GM12878 (cell line): ENCODE measurements at regions not wholly inside any gene's neighbourhood (a gene's known extent, or its start where the extent isn't known, plus 50 kb on each side); places are given as distances from the start of the nearest gene placed in this dataset.

Source experiments
- ATAC-seq: fragments of 200-7000 bp; cut with Tn5 transposase; 3 replicates; pipeline ENCODE4 v1.9.1; 2020; ENCODE audit warnings: mild to moderate bottlenecking, moderate library complexity
- BruUV-seq: library from RNA; stranded (reverse); fragments of 400-500 nt; replicated peaks from 2 replicates; lab custom pipeline; 2021; lab: Mats Ljungman, UMichigan
- CTCF ChIA-PET: fragments of 300-600 bp; sonication (Branson Sonifier 250); formaldehyde crosslinking; extraction: SDS; loops from one replicate; lab custom pipeline; 2021; ENCODE audit warnings: inconsistent platforms; lab: Yijun Ruan, JAX
- POLR2A ChIA-PET: fragments of 350-600 bp; formaldehyde crosslinking; extraction: SDS; loops from one replicate; lab custom pipeline; 2021; ENCODE audit warnings: inconsistent platforms; lab: Charles Lee
- RAD21 ChIA-PET: fragments of 300-600 bp; sonication (Branson Sonifier 250); formaldehyde crosslinking; loops from one replicate; lab custom pipeline; 2023; ENCODE audit warnings: antibody characterized with exemption; ENCODE audit not compliant: unreplicated experiment; lab: Charles Lee
- SMC1A ChIA-PET: fragments of 300-600 bp; sonication (Branson Sonifier 250); formaldehyde crosslinking; loops from one replicate; lab custom pipeline; 2023; ENCODE audit not compliant: unreplicated experiment, uncharacterized antibody; lab: Charles Lee
- DNase-seq: peaks from one replicate; pipeline ENCODE4 v3.0.0-alpha.2; 2011; ENCODE audit warnings: low read depth, low spot score
- FAIRE-seq: peaks from 3 replicates; lab custom pipeline; 2011; peaks lifted over from hg19 to GRCh38; lab: Jason Lieb, UNC
- H2AFZ ChIP-seq: 2 replicates; pipeline ENCODE4 v1.6.0; 2011; ENCODE audit warnings: low read depth, low read length, control low read depth; ENCODE audit not compliant: control insufficient read depth
- H3K27ac ChIP-seq: 2 replicates; pipeline ENCODE4 v1.5.1; 2011; ENCODE audit warnings: control low read depth; ENCODE audit not compliant: control insufficient read depth, insufficient read depth
- H3K27me3 ChIP-seq, 2 experiments: replicated peaks in 1 of 2; 2 replicates each; pipeline versions ENCODE4 v1.6.0 to v1.6.1; 2011; ENCODE audit warnings: low read length in 1 of 2; ENCODE audit not compliant: control insufficient read depth in 2 of 2, insufficient read depth in 2 of 2
- H3K36me3 ChIP-seq, 2 experiments: 2 replicates each; pipeline ENCODE4 v1.5.1; 2011; ENCODE audit warnings: low read length in 1 of 2; ENCODE audit not compliant: control insufficient read depth in 2 of 2, insufficient read depth in 2 of 2
- H3K4me1 ChIP-seq: 2 replicates; pipeline ENCODE4 v1.6.1; 2011; ENCODE audit warnings: mild to moderate bottlenecking, low read length, moderate library complexity, mixed read lengths; ENCODE audit not compliant: control insufficient read depth, insufficient read depth
- H3K4me2 ChIP-seq: 2 replicates; pipeline ENCODE4 v1.6.0; 2011; ENCODE audit warnings: control low read depth; ENCODE audit not compliant: control insufficient read depth, insufficient read depth
- H3K4me3 ChIP-seq: fragments of 200-600 bp; sonication (generic); 2 replicates; pipeline ENCODE4 v1.5.1; 2016
- H3K79me2 ChIP-seq: 2 replicates; pipeline ENCODE4 v1.6.0; 2011; ENCODE audit warnings: low read length; ENCODE audit not compliant: control insufficient read depth, insufficient read depth
- H3K9ac ChIP-seq: 2 replicates; pipeline ENCODE4 v1.8.0; 2011; ENCODE audit warnings: low read length, control low read depth, mixed read lengths; ENCODE audit not compliant: control insufficient read depth, insufficient read depth
- H3K9me3 ChIP-seq: replicated peaks from 3 replicates; pipeline ENCODE4 v1.5.1; 2011; ENCODE audit warnings: mild to moderate bottlenecking, low read length; ENCODE audit not compliant: control insufficient read depth, insufficient read depth
- H4K20me1 ChIP-seq: 2 replicates; pipeline ENCODE4 v1.6.0; 2011; ENCODE audit not compliant: control insufficient read depth, insufficient read depth
- CREB1 ChIP-seq: IDR thresholded peaks from 2 replicates; pipeline ENCODE4 v1.6.1; 2012; ENCODE audit warnings: low read depth, mild to moderate bottlenecking, inconsistent platforms
- DPF2 ChIP-seq: fragments of 450-650 bp; IDR thresholded peaks from 2 replicates; pipeline ENCODE4 v1.6.1; 2017; ENCODE audit warnings: mild to moderate bottlenecking
- KAT2A ChIP-seq: conservative IDR thresholded peaks from 2 replicates; pipeline ENCODE4 v1.6.1; 2011; ENCODE audit warnings: low read depth, low read length; ENCODE audit not compliant: control insufficient read depth
- NR2C2 ChIP-seq: IDR thresholded peaks from 2 replicates; pipeline ENCODE4 v1.6.1; 2011; ENCODE audit warnings: borderline replicate concordance, low read depth; ENCODE audit not compliant: control insufficient read depth, insufficient read length
- POLR2A ChIP-seq: IDR thresholded peaks from 2 replicates; pipeline ENCODE4 v1.6.1; 2011; ENCODE audit warnings: low read depth, mild to moderate bottlenecking, low read length
- POLR2AphosphoS2 ChIP-seq: IDR thresholded peaks from 2 replicates; pipeline ENCODE4 v1.6.1; 2011; ENCODE audit warnings: low read depth, mild to moderate bottlenecking, low read length, improper control_type of control experiment, moderate library complexity
- SPI1 ChIP-seq: IDR thresholded peaks from 2 replicates; pipeline ENCODE4 v1.6.1; 2011; ENCODE audit warnings: low read depth, mild to moderate bottlenecking, low read length, moderate library complexity, borderline replicate concordance; ENCODE audit not compliant: insufficient read depth
- SREBF2 ChIP-seq: IDR thresholded peaks from 2 replicates; pipeline ENCODE4 v1.6.1; 2012; ENCODE audit warnings: mild to moderate bottlenecking, low read length
- ZNF622 ChIP-seq: fragments of 450-650 bp; IDR thresholded peaks from 2 replicates; pipeline ENCODE4 v1.6.1; 2017; ENCODE audit warnings: mild to moderate bottlenecking, inconsistent platforms
- WGBS: methylation state at CpG from one replicate; pipeline ENCODE4 v1.1.6; 2016; ENCODE audit warnings: low lambda C conversion rate; ENCODE audit not compliant: insufficient replicate concordance, insufficient coverage; ENCODE audit errors: missing lambda C conversion rate; 5-methylcytosine and 5-hydroxymethylcytosine counted together
- in situ Hi-C: fragments of 300-500 bp; cut with MboI; formaldehyde crosslinking; loops from 9 replicates; pipeline ENCODE4 v1.14.3; 2018; ENCODE audit warnings: mixed read lengths
- intact Hi-C: fragments of 100-400 bp; cut with micrococcal nuclease; formaldehyde crosslinking; loops from one replicate; pipeline ENCODE4 v1.14.2; 2022; ENCODE audit not compliant: unreplicated experiment
- TF ChIP-seq, protein P1 (sequence below): fragments of 150-350 bp; IDR thresholded peaks from 2 replicates; pipeline ENCODE4 v1.6.1; 2016; ENCODE audit warnings: low read depth, low read length
- TF ChIP-seq, protein P2 (sequence below): IDR thresholded peaks from 2 replicates; pipeline ENCODE4 v1.6.1; 2011; ENCODE audit warnings: mild to moderate bottlenecking, low read depth, low read length, moderate library complexity; ENCODE audit not compliant: insufficient replicate concordance
- TF ChIP-seq, protein P3 (sequence below): fragments of 450-650 bp; IDR thresholded peaks from 2 replicates; pipeline ENCODE4 v1.6.1; 2018; ENCODE audit warnings: mild to moderate bottlenecking, low read depth, moderate library complexity; ENCODE audit not compliant: partially characterized antibody

DNA sequence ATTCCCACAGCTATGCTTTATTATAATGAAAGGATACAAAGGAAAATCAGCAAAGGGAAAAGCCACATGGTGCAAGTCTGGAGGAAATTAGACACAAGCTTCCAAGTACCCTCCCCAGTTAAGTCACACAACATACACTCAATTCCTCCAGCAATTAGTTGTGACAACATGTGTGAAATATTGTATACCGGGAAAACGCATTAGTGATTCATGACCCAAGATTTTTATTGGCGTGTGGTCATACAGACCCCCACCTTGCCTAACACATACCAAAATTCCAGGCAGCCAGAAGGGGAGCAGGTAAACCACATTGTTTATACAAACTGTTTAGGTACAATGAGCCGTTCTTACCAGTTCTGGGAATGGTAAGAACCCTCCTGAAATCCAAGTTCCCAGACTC is 160.6 kb downstream of the CYB561 start:
- no TSS peak for BruUV-seq
- TF ChIP-seq, protein P1, sequence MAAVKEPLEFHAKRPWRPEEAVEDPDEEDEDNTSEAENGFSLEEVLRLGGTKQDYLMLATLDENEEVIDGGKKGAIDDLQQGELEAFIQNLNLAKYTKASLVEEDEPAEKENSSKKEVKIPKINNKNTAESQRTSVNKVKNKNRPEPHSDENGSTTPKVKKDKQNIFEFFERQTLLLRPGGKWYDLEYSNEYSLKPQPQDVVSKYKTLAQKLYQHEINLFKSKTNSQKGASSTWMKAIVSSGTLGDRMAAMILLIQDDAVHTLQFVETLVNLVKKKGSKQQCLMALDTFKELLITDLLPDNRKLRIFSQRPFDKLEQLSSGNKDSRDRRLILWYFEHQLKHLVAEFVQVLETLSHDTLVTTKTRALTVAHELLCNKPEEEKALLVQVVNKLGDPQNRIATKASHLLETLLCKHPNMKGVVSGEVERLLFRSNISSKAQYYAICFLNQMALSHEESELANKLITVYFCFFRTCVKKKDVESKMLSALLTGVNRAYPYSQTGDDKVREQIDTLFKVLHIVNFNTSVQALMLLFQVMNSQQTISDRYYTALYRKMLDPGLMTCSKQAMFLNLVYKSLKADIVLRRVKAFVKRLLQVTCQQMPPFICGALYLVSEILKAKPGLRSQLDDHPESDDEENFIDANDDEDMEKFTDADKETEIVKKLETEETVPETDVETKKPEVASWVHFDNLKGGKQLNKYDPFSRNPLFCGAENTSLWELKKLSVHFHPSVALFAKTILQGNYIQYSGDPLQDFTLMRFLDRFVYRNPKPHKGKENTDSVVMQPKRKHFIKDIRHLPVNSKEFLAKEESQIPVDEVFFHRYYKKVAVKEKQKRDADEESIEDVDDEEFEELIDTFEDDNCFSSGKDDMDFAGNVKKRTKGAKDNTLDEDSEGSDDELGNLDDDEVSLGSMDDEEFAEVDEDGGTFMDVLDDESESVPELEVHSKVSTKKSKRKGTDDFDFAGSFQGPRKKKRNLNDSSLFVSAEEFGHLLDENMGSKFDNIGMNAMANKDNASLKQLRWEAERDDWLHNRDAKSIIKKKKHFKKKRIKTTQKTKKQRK, result no peak
- TF ChIP-seq, protein P2, sequence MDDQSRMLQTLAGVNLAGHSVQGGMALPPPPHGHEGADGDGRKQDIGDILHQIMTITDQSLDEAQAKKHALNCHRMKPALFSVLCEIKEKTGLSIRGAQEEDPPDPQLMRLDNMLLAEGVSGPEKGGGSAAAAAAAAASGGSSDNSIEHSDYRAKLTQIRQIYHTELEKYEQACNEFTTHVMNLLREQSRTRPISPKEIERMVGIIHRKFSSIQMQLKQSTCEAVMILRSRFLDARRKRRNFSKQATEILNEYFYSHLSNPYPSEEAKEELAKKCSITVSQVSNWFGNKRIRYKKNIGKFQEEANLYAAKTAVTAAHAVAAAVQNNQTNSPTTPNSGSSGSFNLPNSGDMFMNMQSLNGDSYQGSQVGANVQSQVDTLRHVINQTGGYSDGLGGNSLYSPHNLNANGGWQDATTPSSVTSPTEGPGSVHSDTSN, result no peak
- TF ChIP-seq SREBF2, result no peak
- TF ChIP-seq CREB1, result no peak
- TF ChIP-seq, protein P3, sequence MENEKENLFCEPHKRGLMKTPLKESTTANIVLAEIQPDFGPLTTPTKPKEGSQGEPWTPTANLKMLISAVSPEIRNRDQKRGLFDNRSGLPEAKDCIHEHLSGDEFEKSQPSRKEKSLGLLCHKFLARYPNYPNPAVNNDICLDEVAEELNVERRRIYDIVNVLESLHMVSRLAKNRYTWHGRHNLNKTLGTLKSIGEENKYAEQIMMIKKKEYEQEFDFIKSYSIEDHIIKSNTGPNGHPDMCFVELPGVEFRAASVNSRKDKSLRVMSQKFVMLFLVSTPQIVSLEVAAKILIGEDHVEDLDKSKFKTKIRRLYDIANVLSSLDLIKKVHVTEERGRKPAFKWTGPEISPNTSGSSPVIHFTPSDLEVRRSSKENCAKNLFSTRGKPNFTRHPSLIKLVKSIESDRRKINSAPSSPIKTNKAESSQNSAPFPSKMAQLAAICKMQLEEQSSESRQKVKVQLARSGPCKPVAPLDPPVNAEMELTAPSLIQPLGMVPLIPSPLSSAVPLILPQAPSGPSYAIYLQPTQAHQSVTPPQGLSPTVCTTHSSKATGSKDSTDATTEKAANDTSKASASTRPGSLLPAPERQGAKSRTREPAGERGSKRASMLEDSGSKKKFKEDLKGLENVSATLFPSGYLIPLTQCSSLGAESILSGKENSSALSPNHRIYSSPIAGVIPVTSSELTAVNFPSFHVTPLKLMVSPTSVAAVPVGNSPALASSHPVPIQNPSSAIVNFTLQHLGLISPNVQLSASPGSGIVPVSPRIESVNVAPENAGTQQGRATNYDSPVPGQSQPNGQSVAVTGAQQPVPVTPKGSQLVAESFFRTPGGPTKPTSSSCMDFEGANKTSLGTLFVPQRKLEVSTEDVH, result no peak
- no peak for TF ChIP-seq POLR2A
- no peak for TF ChIP-seq KAT2A
- TF ChIP-seq NR2C2, result no peak
- no peak for TF ChIP-seq POLR2AphosphoS2
- TF ChIP-seq SPI1, result no peak
- no peak for TF ChIP-seq DPF2
- no peak for TF ChIP-seq ZNF622
- FAIRE-seq (no peak), DNase-seq (no peak), ATAC-seq (no peak)
- no peak overlapping the region for H3K4me2 ChIP-seq
- 71% methylated on average over 4 of the region's 4 CpGs for WGBS
- H3K79me2 ChIP-seq, result no peaks in the 10 kb centered on the region
- in situ Hi-C loops, result no loop called here
- ChIA-PET SMC1A (interaction anchor here (1.3 kb wide), 1 partner anchor 21 kb away, joined by 3 read pairs; no protein-coding TSS in a partner anchor), CTCF (interaction anchor here (0.6 kb wide), 1 partner anchor 51 kb away, joined by 3 read pairs; no protein-coding TSS in a partner anchor), POLR2A (no interaction called here), RAD21 (no interaction called here)
- H3K27ac ChIP-seq, result no peak overlapping the region
- H3K36me3 ChIP-seq, result no peaks in the 10 kb centered on the region
- no peaks in the 10 kb centered on the region for H4K20me1 ChIP-seq
- H3K4me3 ChIP-seq, result no peak overlapping the region
- H3K4me1 ChIP-seq, result no peaks in the 10 kb centered on the region
- no peak overlapping the region for H2AFZ ChIP-seq
- no peaks in the 10 kb centered on the region; a peak in 1 of 4 replicates for H3K27me3 ChIP-seq
- no peaks in the 10 kb centered on the region; the same call in 2 of the 3 replicates for H3K9me3 ChIP-seq
- H3K9ac ChIP-seq, result no peak overlapping the region
- intact Hi-C loops, result no loop called here
